ENCODE measurements at regions not wholly inside any gene's neighbourhood (a gene's known extent, or its start where the extent isn't known, plus 50 kb on each side); places are given as distances from the start of the nearest gene placed in this dataset.
A peak's percentile ranks its signal among the peaks of the same experiment; 100 is the strongest.

GRCh38 chr12:97923546-97923945, 460.9 kb downstream of the RMST start:
- DNase-seq (ENCODE audit: low spot score), result no peak

- DNase-seq (ENCODE audit: low spot score), result no peak
These were observed 461.5 kb downstream of the RMST start for GRCh38 chr12:97924122-97924521.

- DNase-seq (ENCODE audit: low spot score), result no peak
These were observed 465.4 kb downstream of the RMST start for GRCh38 chr12:97927977-97928376.

- DNase-seq (ENCODE audit: low spot score), result no peak
These were observed 473.6 kb downstream of the RMST start for GRCh38 chr12:97936165-97936564.

- no peak for DNase-seq (ENCODE audit: low spot score)
These were observed 475.4 kb downstream of the RMST start for GRCh38 chr12:97938031-97938430.

- DNase-seq (ENCODE audit: low spot score), result no peak
These were observed 476.6 kb downstream of the RMST start for GRCh38 chr12:97939156-97939555.

- no peak for DNase-seq (ENCODE audit: low spot score)
These were observed 477.5 kb downstream of the RMST start for GRCh38 chr12:97940105-97940504.

- DNase-seq (ENCODE audit: low spot score), result no peak
These were observed 478.0 kb downstream of the RMST start for GRCh38 chr12:97940629-97941028.

- no peak for DNase-seq (ENCODE audit: low spot score)
These were observed 479.2 kb downstream of the RMST start for GRCh38 chr12:97941686-97942354.

- DNase-seq (ENCODE audit: low spot score), result no peak
These were observed 480.8 kb downstream of the RMST start for GRCh38 chr12:97943359-97943758.

- DNase-seq (ENCODE audit: low spot score), result no peak
These were observed 482.0 kb downstream of the RMST start for GRCh38 chr12:97944576-97944975.

GRCh38 chr12:97946701-97947100, 484.1 kb downstream of the RMST start:
- DNase-seq (ENCODE audit: low spot score), result no peak

GRCh38 chr12:97948591-97948990, 486.0 kb downstream of the RMST start:
- no peak for DNase-seq (ENCODE audit: low spot score)

- no peak for DNase-seq (ENCODE audit: low spot score)
These were observed 488.6 kb downstream of the RMST start for GRCh38 chr12:97951239-97951638.

GRCh38 chr12:97951717-97952116, 489.1 kb downstream of the RMST start:
- DNase-seq (ENCODE audit: low spot score), result no peak

- no peak for DNase-seq (ENCODE audit: low spot score)
These were observed 494.5 kb downstream of the RMST start for GRCh38 chr12:97957109-97957508.

- DNase-seq (ENCODE audit: low spot score), result no peak
These were observed 497.6 kb downstream of the RMST start for GRCh38 chr12:97960225-97960624.

- DNase-seq (ENCODE audit: low spot score), result no peak
These were observed 498.4 kb downstream of the RMST start for GRCh38 chr12:97960741-97961608.

- DNase-seq (ENCODE audit: low spot score), result no peak
These were observed 505.2 kb downstream of the RMST start for GRCh38 chr12:97967831-97968230.

- DNase-seq (ENCODE audit: low spot score), result no peak
These were observed 506.1 kb downstream of the RMST start for GRCh38 chr12:97968641-97969197.

- DNase-seq (ENCODE audit: low spot score), result peak; percentile 93
These were observed 515.3 kb downstream of the RMST start for GRCh38 chr12:97977870-97978405.

- no peak for DNase-seq (ENCODE audit: low spot score)
These were observed 520.1 kb downstream of the RMST start for GRCh38 chr12:97982684-97983083.

- DNase-seq (ENCODE audit: low spot score), result peak; percentile 81
These were observed 521.2 kb downstream of the RMST start for GRCh38 chr12:97983796-97984195.
